ENCODE measurements at regions not wholly inside any gene's neighbourhood (a gene's known extent, or its start where the extent isn't known, plus 50 kb on each side); places are given as distances from the start of the nearest gene placed in this dataset.
"Not testable (repeated sequence)": the region's sequence is repeated elsewhere in the genome, so short reads cannot be mapped to it uniquely, and the experiment has no call there.

DNA sequence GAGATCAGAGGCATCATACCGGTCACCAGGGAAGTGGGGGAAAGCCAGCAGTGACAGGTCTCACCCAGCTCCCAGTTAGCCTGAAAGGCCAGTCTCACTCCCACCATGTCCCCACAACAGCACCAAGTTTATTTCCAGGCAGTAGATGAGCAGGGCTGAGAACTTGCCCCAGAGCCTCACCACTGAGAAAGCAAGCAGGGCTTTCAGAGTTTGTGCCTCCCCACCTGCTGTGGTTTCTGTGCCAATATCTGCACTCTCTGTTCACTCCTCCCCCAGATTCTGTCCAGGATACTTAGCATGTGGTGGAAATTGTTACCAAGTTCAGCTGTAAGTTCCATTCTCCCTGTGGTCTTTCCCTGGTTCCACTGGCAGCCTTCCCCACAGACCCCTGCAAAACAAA is 255.0 kb upstream of the HTR1E start:
- Histone ChIP-seq H3T11ph (ENCODE audit: low read length) (no peak overlapping the region), H3K9ac (ENCODE audit: extremely low read depth, insufficient read length, low read length) (no peak overlapping the region), H4K5ac (ENCODE audit: insufficient read length, low read depth, low read length) (no peak overlapping the region), H3K4ac (ENCODE audit: low read depth, low read length) (no peak overlapping the region), H2BK120ac (ENCODE audit: low read depth, low read length, poor library complexity, severe bottlenecking) (no peak overlapping the region), H2AK5ac (ENCODE audit: insufficient read length, low read length) (no peak overlapping the region), H3K27ac (ENCODE audit: insufficient read length, low read depth, low read length) (no peak overlapping the region), H3K23ac (ENCODE audit: insufficient read length, low read depth, low read length) (no peak overlapping the region), H4K8ac (replicated peaks; ENCODE audit: insufficient read length, low read depth, low read length) (no peak overlapping the region), H2AFZ (ENCODE audit: low read length) (no peak overlapping the region), H3K18ac (ENCODE audit: insufficient read length, low read depth, low read length) (no peak overlapping the region), H2BK20ac (ENCODE audit: low read depth, low read length, poor library complexity, severe bottlenecking) (no peak overlapping the region), H3K27me3 (ENCODE audit: insufficient read depth, low read length) (no peaks in the 10 kb centered on the region), H3K14ac (ENCODE audit: insufficient read depth, low read length) (no peak overlapping the region), H3K23me2 (ENCODE audit: insufficient read length, low read depth, low read length, poor library complexity, severe bottlenecking) (no peaks in the 10 kb centered on the region), H3K56ac (ENCODE audit: insufficient read length, low read depth, low read length) (no peak overlapping the region), H2BK12ac (ENCODE audit: insufficient read length, low read depth, low read length) (no peak overlapping the region), H3K4me1 (ENCODE audit: insufficient read depth, low read length) (no peaks in the 10 kb centered on the region), H4K91ac (ENCODE audit: insufficient read length, low read depth, low read length) (no peak overlapping the region), H4K20me1 (ENCODE audit: control insufficient read depth, insufficient read depth, insufficient read length) (no peaks in the 10 kb centered on the region), H3K79me1 (ENCODE audit: insufficient read depth, low read depth, low read length, poor library complexity, severe bottlenecking) (no peaks in the 10 kb centered on the region), H3K4me2 (ENCODE audit: insufficient read depth, insufficient read length, low read length) (no peak overlapping the region), H3K9me3 (ENCODE audit: control insufficient read depth, low read depth, low read length) (no peaks in the 10 kb centered on the region), H3K79me2 (ENCODE audit: insufficient read depth, low read length) (no peaks in the 10 kb centered on the region), H2BK15ac (ENCODE audit: low read depth, low read length) (no peak overlapping the region), H2BK5ac (ENCODE audit: insufficient read length, low read length) (no peak overlapping the region)
- Mint-ChIP-seq H3K4me1 (peaks cover 0 to 7% of the 10 kb centered on the region in 2 experiments; a peak in 2 of 4 replicates), H3K27me3 (ENCODE audit: low read depth) (no peaks in the 10 kb centered on the region), H3K9me3 (peaks cover 3 to 12% of the 10 kb centered on the region in 2 experiments; a peak in 3 of 5 replicates), H3K36me3 (ENCODE audit: insufficient read depth in 1 of 3, low read depth in 3 of 3) (no peaks in the 10 kb centered on the region; a peak in 3 of 7 replicates), H3K27ac (no peak overlapping the region; a peak in 1 of 7 replicates), H3K4me3 (no peak overlapping the region)
- TF ChIP-seq, protein P1, sequence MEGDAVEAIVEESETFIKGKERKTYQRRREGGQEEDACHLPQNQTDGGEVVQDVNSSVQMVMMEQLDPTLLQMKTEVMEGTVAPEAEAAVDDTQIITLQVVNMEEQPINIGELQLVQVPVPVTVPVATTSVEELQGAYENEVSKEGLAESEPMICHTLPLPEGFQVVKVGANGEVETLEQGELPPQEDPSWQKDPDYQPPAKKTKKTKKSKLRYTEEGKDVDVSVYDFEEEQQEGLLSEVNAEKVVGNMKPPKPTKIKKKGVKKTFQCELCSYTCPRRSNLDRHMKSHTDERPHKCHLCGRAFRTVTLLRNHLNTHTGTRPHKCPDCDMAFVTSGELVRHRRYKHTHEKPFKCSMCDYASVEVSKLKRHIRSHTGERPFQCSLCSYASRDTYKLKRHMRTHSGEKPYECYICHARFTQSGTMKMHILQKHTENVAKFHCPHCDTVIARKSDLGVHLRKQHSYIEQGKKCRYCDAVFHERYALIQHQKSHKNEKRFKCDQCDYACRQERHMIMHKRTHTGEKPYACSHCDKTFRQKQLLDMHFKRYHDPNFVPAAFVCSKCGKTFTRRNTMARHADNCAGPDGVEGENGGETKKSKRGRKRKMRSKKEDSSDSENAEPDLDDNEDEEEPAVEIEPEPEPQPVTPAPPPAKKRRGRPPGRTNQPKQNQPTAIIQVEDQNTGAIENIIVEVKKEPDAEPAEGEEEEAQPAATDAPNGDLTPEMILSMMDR (conservative IDR thresholded peaks at IDR 0.05), result no peak
- DNase-seq, result no peak
- WGBS (ENCODE audit: extremely low coverage, insufficient read length, low lambda C conversion rate), result no CpG with 5 or more reads among the region's 1 CpG

DNA sequence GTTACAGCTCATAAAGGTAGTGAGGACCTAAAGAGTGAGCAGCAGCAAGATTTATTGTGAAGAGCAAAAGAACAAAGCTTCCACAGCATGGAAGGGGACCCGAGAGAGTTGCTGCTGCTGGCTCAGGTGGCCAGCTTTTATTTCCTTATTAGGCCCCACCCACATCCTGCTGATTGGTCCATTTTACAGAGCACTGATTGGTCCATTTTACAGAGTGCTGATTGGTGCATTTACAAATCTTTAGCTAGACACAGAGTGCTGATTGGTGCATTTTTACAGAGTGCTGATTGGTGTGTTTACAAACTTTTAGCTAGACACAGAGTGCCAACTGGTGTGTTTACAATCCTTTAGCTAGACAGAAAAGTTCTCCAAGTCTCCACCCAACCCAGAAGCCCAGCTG is 256.2 kb upstream of the HTR1E start:
- H2AK5ac ChIP-seq (ENCODE audit: insufficient read length, low read length); H3K79me1 ChIP-seq (ENCODE audit: insufficient read depth, low read depth, low read length, poor library complexity, severe bottlenecking); H3K4me2 ChIP-seq (ENCODE audit: insufficient read depth, insufficient read length, low read length); H3K27me3 ChIP-seq (ENCODE audit: insufficient read depth, low read length); H3K4ac ChIP-seq (ENCODE audit: low read depth, low read length); H4K91ac ChIP-seq (ENCODE audit: insufficient read length, low read depth, low read length); H3T11ph ChIP-seq (ENCODE audit: low read length); H3K14ac ChIP-seq (ENCODE audit: insufficient read depth, low read length); H3K36me3 Mint-ChIP-seq (ENCODE audit: insufficient read depth in 1 of 3, low read depth in 3 of 3); H3K27ac Mint-ChIP-seq; H3K23me2 ChIP-seq (ENCODE audit: insufficient read length, low read depth, low read length, poor library complexity, severe bottlenecking); H3K23ac ChIP-seq (ENCODE audit: insufficient read length, low read depth, low read length); H2BK20ac ChIP-seq (ENCODE audit: low read depth, low read length, poor library complexity, severe bottlenecking); H3K18ac ChIP-seq (ENCODE audit: insufficient read length, low read depth, low read length); H3K9me3 ChIP-seq (ENCODE audit: control insufficient read depth, low read depth, low read length); H2BK12ac ChIP-seq (ENCODE audit: insufficient read length, low read depth, low read length); H3K9ac ChIP-seq (ENCODE audit: extremely low read depth, insufficient read length, low read length); DNase-seq; H3K4me3 Mint-ChIP-seq; H2BK120ac ChIP-seq (ENCODE audit: low read depth, low read length, poor library complexity, severe bottlenecking); H2AFZ ChIP-seq (ENCODE audit: low read length); H2BK5ac ChIP-seq (ENCODE audit: insufficient read length, low read length); H4K5ac ChIP-seq (ENCODE audit: insufficient read length, low read depth, low read length); H3K56ac ChIP-seq (ENCODE audit: insufficient read length, low read depth, low read length); H4K8ac ChIP-seq (replicated peaks; ENCODE audit: insufficient read length, low read depth, low read length); H3K79me2 ChIP-seq (ENCODE audit: insufficient read depth, low read length); H3K4me1 ChIP-seq (ENCODE audit: insufficient read depth, low read length); H3K27me3 Mint-ChIP-seq (ENCODE audit: low read depth); H3K27ac ChIP-seq (ENCODE audit: insufficient read length, low read depth, low read length); H3K4me1 Mint-ChIP-seq; H2BK15ac ChIP-seq (ENCODE audit: low read depth, low read length); H4K20me1 ChIP-seq (ENCODE audit: control insufficient read depth, insufficient read depth, insufficient read length): not testable (repeated sequence)
- WGBS (ENCODE audit: extremely low coverage, insufficient read length, low lambda C conversion rate), result no CpG with 5 or more reads among the region's 1 CpG
- peaks cover 3 to 12% of the 10 kb centered on the region in 2 experiments; a peak in 4 of 5 replicates for H3K9me3 Mint-ChIP-seq
